ENCODE measurements at regions not wholly inside any gene's neighbourhood (a gene's known extent, or its start where the extent isn't known, plus 50 kb on each side); places are given as distances from the start of the nearest gene placed in this dataset.
"Not testable (repeated sequence)": the region's sequence is repeated elsewhere in the genome, so short reads cannot be mapped to it uniquely, and the experiment has no call there.

GRCh38 chr4:173731257-173731656, 201.2 kb upstream of the HAND2 start:
- TF ChIP-seq CTCF (IDR thresholded peaks at IDR 0.05; ENCODE audit: low read depth, low read length, missing control alignments), result no peak
- Histone ChIP-seq H3K27me3 (replicated peaks) (no peaks in the 10 kb centered on the region), H3K27ac (no peak overlapping the region), H3K36me3 (replicated peaks) (no peaks in the 10 kb centered on the region), H3K4me3 (ENCODE audit: low read depth, low read length) (no peak overlapping the region)
- in situ Hi-C loops (cut with HindIII; ENCODE audit: low pct_ligation_motif_present, low sequenced_read_pairs), result no loop called here
- no peak for DNase-seq

GRCh38 chr4:173722075-173722474, 192.0 kb upstream of the HAND2 start:
- H3K27ac ChIP-seq, result no peak overlapping the region
- H3K36me3 ChIP-seq (replicated peaks), result no peaks in the 10 kb centered on the region
- no peak for DNase-seq
- TF ChIP-seq CTCF (IDR thresholded peaks at IDR 0.05; ENCODE audit: low read depth, low read length, missing control alignments), result no peak
- in situ Hi-C loops (cut with HindIII; ENCODE audit: low pct_ligation_motif_present, low sequenced_read_pairs), result no loop called here
- no peak overlapping the region for H3K4me3 ChIP-seq (ENCODE audit: low read depth, low read length)
- H3K27me3 ChIP-seq (replicated peaks), result no peaks in the 10 kb centered on the region

- in situ Hi-C loops (cut with HindIII; ENCODE audit: low pct_ligation_motif_present, low sequenced_read_pairs); H3K27ac ChIP-seq; DNase-seq; H3K27me3 ChIP-seq (replicated peaks); H3K36me3 ChIP-seq (replicated peaks); H3K4me3 ChIP-seq (ENCODE audit: low read depth, low read length): not testable (repeated sequence)
Observed at GRCh38 chr4:173718504-173718903, 188.5 kb upstream of the HAND2 start.

- DNase-seq, result no peak
- no peak overlapping the region for H3K27ac ChIP-seq
- no peaks in the 10 kb centered on the region for H3K27me3 ChIP-seq (replicated peaks)
- in situ Hi-C loops (cut with HindIII; ENCODE audit: low pct_ligation_motif_present, low sequenced_read_pairs), result no loop called here
- H3K36me3 ChIP-seq (replicated peaks), result no peaks in the 10 kb centered on the region
- no peak for TF ChIP-seq CTCF (IDR thresholded peaks at IDR 0.05; ENCODE audit: low read depth, low read length, missing control alignments)
- H3K4me3 ChIP-seq (ENCODE audit: low read depth, low read length), result no peak overlapping the region
Observed at GRCh38 chr4:173717581-173717980, 187.6 kb upstream of the HAND2 start.

- DNase-seq, result no peak
- Histone ChIP-seq H3K36me3 (replicated peaks) (no peaks in the 10 kb centered on the region), H3K4me3 (ENCODE audit: low read depth, low read length) (no peak overlapping the region), H3K27me3 (replicated peaks) (no peaks in the 10 kb centered on the region), H3K27ac (no peak overlapping the region)
- in situ Hi-C loops (cut with HindIII; ENCODE audit: low pct_ligation_motif_present, low sequenced_read_pairs), result no loop called here
- no peak for TF ChIP-seq CTCF (IDR thresholded peaks at IDR 0.05; ENCODE audit: low read depth, low read length, missing control alignments)
Observed at GRCh38 chr4:173714456-173714855, 184.4 kb upstream of the HAND2 start.

GRCh38 chr4:173713026-173713425, 183.0 kb upstream of the HAND2 start:
- TF ChIP-seq CTCF (IDR thresholded peaks at IDR 0.05; ENCODE audit: low read depth, low read length, missing control alignments), result no peak
- in situ Hi-C loops (cut with HindIII; ENCODE audit: low pct_ligation_motif_present, low sequenced_read_pairs), result no loop called here
- Histone ChIP-seq H3K4me3 (ENCODE audit: low read depth, low read length) (no peak overlapping the region), H3K27ac (no peak overlapping the region), H3K36me3 (replicated peaks) (no peaks in the 10 kb centered on the region), H3K27me3 (replicated peaks) (no peaks in the 10 kb centered on the region)
- DNase-seq, result no peak

Measured in brain microvascular endothelial cell (primary cell).